IMR-90 (cell line): ENCODE measurements at regions not wholly inside any gene's neighbourhood (a gene's known extent, or its start where the extent isn't known, plus 50 kb on each side); places are given as distances from the start of the nearest gene placed in this dataset.
A peak's percentile ranks its signal among the peaks of the same experiment; 100 is the strongest.

Source experiments
- ATAC-seq: fragments of 200-7000 bp; cut with Tn5 transposase; 2 replicates; pipeline ENCODE4 v1.9.1; 2020; ENCODE audit warnings: low read depth, mild to moderate bottlenecking, moderate library complexity
- BruUV-seq: library from RNA; stranded (reverse); fragments of 400-500 nt; replicated peaks from 2 replicates; lab custom pipeline; 2021; lab: Mats Ljungman, UMichigan
- CTCF ChIA-PET: fragments of 300-600 bp; formaldehyde crosslinking; extraction: SDS; loops from one replicate; lab custom pipeline; 2021; ENCODE audit warnings: antibody characterized with exemption; lab: Yijun Ruan, JAX
- POLR2A ChIA-PET: fragments of 300-600 bp; sonication (Branson Sonifier 250); formaldehyde crosslinking; loops from one replicate; lab custom pipeline; 2022; ENCODE audit warnings: antibody characterized with exemption; ENCODE audit not compliant: unreplicated experiment; lab: Charles Lee
- DNase-seq: peaks from one replicate; pipeline ENCODE4 v3.0.0; 2013
- H2AFZ ChIP-seq: replicated peaks from 2 replicates; pipeline ENCODE3; 2013; ENCODE audit warnings: low read length, mild to moderate bottlenecking; ENCODE audit not compliant: poor library complexity
- H2AK5ac ChIP-seq: 2 replicates; pipeline ENCODE4 v1.6.1; 2013; ENCODE audit warnings: low read depth, low read length, inconsistent platforms
- H2AK9ac ChIP-seq: replicated peaks from 2 replicates; pipeline ENCODE3; 2013; ENCODE audit warnings: mild to moderate bottlenecking, low read depth, low read length, moderate library complexity; ENCODE audit not compliant: poor library complexity
- H2BK120ac ChIP-seq: 2 replicates; pipeline ENCODE4 v1.6.1; 2013; ENCODE audit warnings: low read depth, low read length, inconsistent platforms
- H2BK15ac ChIP-seq: 3 replicates; pipeline ENCODE4 v1.6.1; 2013; ENCODE audit warnings: low read depth, low read length, inconsistent platforms
- H2BK20ac ChIP-seq: 2 replicates; pipeline ENCODE4 v1.6.1; 2013; ENCODE audit warnings: low read depth, mild to moderate bottlenecking, inconsistent platforms, low read length, moderate library complexity
- H2BK5ac ChIP-seq: 2 replicates; pipeline ENCODE4 v1.6.1; 2013; ENCODE audit warnings: mild to moderate bottlenecking, low read depth, low read length, inconsistent platforms; ENCODE audit not compliant: poor library complexity, severe bottlenecking
- H3K14ac ChIP-seq: replicated peaks from 2 replicates; pipeline ENCODE4 v1.6.1; 2013; ENCODE audit warnings: low read depth, low read length, inconsistent platforms
- H3K18ac ChIP-seq: 2 replicates; pipeline ENCODE4 v1.6.1; 2013; ENCODE audit warnings: low read depth, low read length, control low read depth
- H3K23ac ChIP-seq: 2 replicates; pipeline ENCODE4 v1.6.1; 2013; ENCODE audit warnings: low read depth, low read length, inconsistent platforms
- H3K27ac ChIP-seq: 2 replicates; pipeline ENCODE4 v1.5.1; 2013; ENCODE audit warnings: mild to moderate bottlenecking, control low read depth, low read length; ENCODE audit not compliant: insufficient read depth
- H3K27me3 ChIP-seq: 2 replicates; pipeline ENCODE4 v1.6.1; 2013; ENCODE audit warnings: low read length; ENCODE audit not compliant: control insufficient read depth, insufficient read depth
- H3K36me3 ChIP-seq: 2 replicates; pipeline ENCODE4 v1.6.1; 2013; ENCODE audit warnings: low read length, mixed read lengths; ENCODE audit not compliant: control insufficient read depth, insufficient read depth
- H3K4ac ChIP-seq: 2 replicates; pipeline ENCODE4 v1.6.1; 2013; ENCODE audit warnings: low read depth, low read length, inconsistent platforms
- H3K4me1 ChIP-seq: 2 replicates; pipeline ENCODE4 v1.6.1; 2013; ENCODE audit warnings: low read length, mixed read lengths; ENCODE audit not compliant: control insufficient read depth, insufficient read depth
- H3K4me2 ChIP-seq: 2 replicates; pipeline ENCODE4 v1.6.1; 2013; ENCODE audit warnings: low read depth, mild to moderate bottlenecking, control low read depth, low read length, moderate library complexity
- H3K4me3 ChIP-seq: 2 replicates; pipeline ENCODE4 v1.5.1; 2013; ENCODE audit warnings: low read depth, mild to moderate bottlenecking, control low read depth, low read length, moderate library complexity; ENCODE audit not compliant: insufficient read depth
- H3K56ac ChIP-seq: 2 replicates; pipeline ENCODE4 v1.6.1; 2013; ENCODE audit warnings: low read length, inconsistent platforms; ENCODE audit not compliant: insufficient read depth; ENCODE audit errors: extremely low read depth
- H3K79me1 ChIP-seq, 2 experiments: 2 replicates each; pipeline ENCODE4 v1.6.1; 2013; ENCODE audit warnings: low read length in 2 of 2, inconsistent platforms in 1 of 2, low read depth in 1 of 2
- H3K9ac ChIP-seq: 2 replicates; pipeline ENCODE4 v1.6.1; 2013; ENCODE audit warnings: low read depth, low read length, control low read depth
- H3K9me1 ChIP-seq: 2 replicates; pipeline ENCODE4 v1.6.1; 2013; ENCODE audit warnings: low read length, inconsistent platforms; ENCODE audit not compliant: insufficient read depth
- H3K9me3 ChIP-seq: 2 replicates; pipeline ENCODE4 v1.6.1; 2013; ENCODE audit warnings: low read length; ENCODE audit not compliant: control insufficient read depth, insufficient read depth
- H4K20me1 ChIP-seq: 2 replicates; pipeline ENCODE4 v1.6.1; 2013; ENCODE audit warnings: low read length, inconsistent platforms; ENCODE audit not compliant: insufficient read depth
- H4K5ac ChIP-seq: 2 replicates; pipeline ENCODE4 v1.6.1; 2013; ENCODE audit warnings: mild to moderate bottlenecking, low read depth, low read length, control low read depth
- H4K8ac ChIP-seq, 2 experiments: 2 replicates each; pipeline ENCODE4 v1.6.1; 2013; ENCODE audit warnings: low read depth in 2 of 2, low read length in 2 of 2, control low read depth in 1 of 2, inconsistent platforms in 1 of 2
- H4K91ac ChIP-seq: 2 replicates; pipeline ENCODE4 v1.6.1; 2013; ENCODE audit warnings: low read depth, low read length, inconsistent platforms; ENCODE audit not compliant: insufficient read depth
- CEBPB ChIP-seq: IDR thresholded peaks from 2 replicates; pipeline ENCODE4 v1.6.1; 2012; ENCODE audit warnings: low read depth, low read length, improper control_type of control experiment
- CHD1 ChIP-seq: IDR thresholded peaks from 2 replicates; pipeline ENCODE4 v1.6.1; 2012; ENCODE audit warnings: low read depth, low read length, improper control_type of control experiment
- FOS ChIP-seq: fragments of 150-350 bp; IDR thresholded peaks from 2 replicates; pipeline ENCODE4 v1.6.1; 2016; ENCODE audit warnings: low read depth, low read length
- MAZ ChIP-seq: IDR thresholded peaks from 2 replicates; pipeline ENCODE4 v1.6.1; 2012; ENCODE audit warnings: low read depth, mild to moderate bottlenecking, low read length, improper control_type of control experiment, moderate library complexity, borderline replicate concordance
- NFE2L2 ChIP-seq: fragments of 150-350 bp; IDR thresholded peaks from 2 replicates; pipeline ENCODE4 v1.6.1; 2016; ENCODE audit warnings: low read depth, mild to moderate bottlenecking, low read length
- RCOR1 ChIP-seq: IDR thresholded peaks from 2 replicates; pipeline ENCODE4 v1.6.1; 2012; ENCODE audit warnings: mild to moderate bottlenecking, low read length, improper control_type of control experiment; ENCODE audit not compliant: insufficient replicate concordance
- RFX5 ChIP-seq: IDR thresholded peaks from 2 replicates; pipeline ENCODE4 v1.8.0; 2012; ENCODE audit warnings: low read depth, mild to moderate bottlenecking, low read length, moderate library complexity
- USF2 ChIP-seq: fragments of 150-350 bp; IDR thresholded peaks from 2 replicates; pipeline ENCODE4 v1.6.1; 2017; ENCODE audit warnings: mild to moderate bottlenecking, antibody characterized with exemption, low read length, low read depth
- WGBS, 2 experiments: methylation state at CpG; one replicate each; pipeline versions ENCODE4 v1.1.5 to v1.1.7; 2013; ENCODE audit warnings: missing lambda C conversion rate in 2 of 2; ENCODE audit not compliant: insufficient read length in 1 of 2; ENCODE audit errors: extremely low coverage in 2 of 2; 5-methylcytosine and 5-hydroxymethylcytosine counted together
- dilution Hi-C: fragments of 300-500 bp; cut with HindIII; formaldehyde crosslinking; loops from one replicate; pipeline ENCODE4 v1.14.3; 2018; ENCODE audit warnings: low sequenced_read_pairs; ENCODE audit not compliant: unreplicated experiment
- in situ Hi-C: fragments of 300-500 bp; cut with MboI; formaldehyde crosslinking; loops from 3 replicates; pipeline ENCODE4 v1.14.3; 2019; ENCODE audit warnings: low sequenced_read_pairs, inconsistent platforms, mixed read lengths
- intact Hi-C: fragments of 100-400 bp; cut with micrococcal nuclease; formaldehyde crosslinking; loops from 2 replicates; pipeline ENCODE4 v1.10.0; 2022
- TF ChIP-seq, protein P1 (sequence below): conservative IDR thresholded peaks from 2 replicates; pipeline ENCODE4 v1.5.1; 2012; ENCODE audit warnings: mild to moderate bottlenecking, low read depth, low read length, improper control_type of control experiment
- TF ChIP-seq, protein P2 (sequence below): fragments of 150-350 bp; IDR thresholded peaks from 2 replicates; pipeline ENCODE4 v1.6.1; 2016; ENCODE audit warnings: low read depth, mild to moderate bottlenecking, low read length, moderate library complexity, borderline replicate concordance

- Histone ChIP-seq H4K8ac (no peak overlapping the region), H3K56ac (no peak overlapping the region), H2AK5ac (no peak overlapping the region), H3K27me3 (no peaks in the 10 kb centered on the region), H3K4me1 (no peaks in the 10 kb centered on the region), H2BK5ac (no peak overlapping the region), H2BK20ac (no peak overlapping the region), H3K9ac (no peak overlapping the region), H4K91ac (no peak overlapping the region), H3K27ac (no peak overlapping the region), H3K4me3 (no peak overlapping the region), H2AK9ac (no peak overlapping the region), H4K20me1 (no peaks in the 10 kb centered on the region), H3K14ac (no peak overlapping the region), H3K4ac (no peak overlapping the region), H3K36me3 (no peaks in the 10 kb centered on the region), H3K4me2 (no peak overlapping the region), H3K18ac (no peak overlapping the region), H2BK15ac (no peak overlapping the region), H3K9me3 (no peaks in the 10 kb centered on the region), H3K23ac (no peak overlapping the region), H4K5ac (no peak overlapping the region), H3K9me1 (no peaks in the 10 kb centered on the region), H3K79me1 (no peaks in the 10 kb centered on the region), H2BK120ac (no peak overlapping the region), H2AFZ (no peak overlapping the region)
- in situ Hi-C loops (no loop called here), intact Hi-C loops (no loop called here), dilution Hi-C loops (no loop called here)
- BruUV-seq = no TSS peak
- TF ChIP-seq CHD1 (no peak), NFE2L2 (no peak), MAZ (no peak), USF2 (no peak), CEBPB (no peak), RFX5 (no peak), RCOR1 (no peak), FOS (no peak)
- TF ChIP-seq, protein P1, sequence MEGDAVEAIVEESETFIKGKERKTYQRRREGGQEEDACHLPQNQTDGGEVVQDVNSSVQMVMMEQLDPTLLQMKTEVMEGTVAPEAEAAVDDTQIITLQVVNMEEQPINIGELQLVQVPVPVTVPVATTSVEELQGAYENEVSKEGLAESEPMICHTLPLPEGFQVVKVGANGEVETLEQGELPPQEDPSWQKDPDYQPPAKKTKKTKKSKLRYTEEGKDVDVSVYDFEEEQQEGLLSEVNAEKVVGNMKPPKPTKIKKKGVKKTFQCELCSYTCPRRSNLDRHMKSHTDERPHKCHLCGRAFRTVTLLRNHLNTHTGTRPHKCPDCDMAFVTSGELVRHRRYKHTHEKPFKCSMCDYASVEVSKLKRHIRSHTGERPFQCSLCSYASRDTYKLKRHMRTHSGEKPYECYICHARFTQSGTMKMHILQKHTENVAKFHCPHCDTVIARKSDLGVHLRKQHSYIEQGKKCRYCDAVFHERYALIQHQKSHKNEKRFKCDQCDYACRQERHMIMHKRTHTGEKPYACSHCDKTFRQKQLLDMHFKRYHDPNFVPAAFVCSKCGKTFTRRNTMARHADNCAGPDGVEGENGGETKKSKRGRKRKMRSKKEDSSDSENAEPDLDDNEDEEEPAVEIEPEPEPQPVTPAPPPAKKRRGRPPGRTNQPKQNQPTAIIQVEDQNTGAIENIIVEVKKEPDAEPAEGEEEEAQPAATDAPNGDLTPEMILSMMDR = no peak
- TF ChIP-seq, protein P2, sequence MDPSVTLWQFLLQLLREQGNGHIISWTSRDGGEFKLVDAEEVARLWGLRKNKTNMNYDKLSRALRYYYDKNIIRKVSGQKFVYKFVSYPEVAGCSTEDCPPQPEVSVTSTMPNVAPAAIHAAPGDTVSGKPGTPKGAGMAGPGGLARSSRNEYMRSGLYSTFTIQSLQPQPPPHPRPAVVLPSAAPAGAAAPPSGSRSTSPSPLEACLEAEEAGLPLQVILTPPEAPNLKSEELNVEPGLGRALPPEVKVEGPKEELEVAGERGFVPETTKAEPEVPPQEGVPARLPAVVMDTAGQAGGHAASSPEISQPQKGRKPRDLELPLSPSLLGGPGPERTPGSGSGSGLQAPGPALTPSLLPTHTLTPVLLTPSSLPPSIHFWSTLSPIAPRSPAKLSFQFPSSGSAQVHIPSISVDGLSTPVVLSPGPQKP = no peak
- WGBS, 2 experiments = no CpG with 5 or more reads among the region's 2 CpGs
- ATAC-seq (no peak), DNase-seq (peak; percentile 49)
- POLR2A ChIA-PET = no interaction called here
- CTCF ChIA-PET = interaction anchor here (0.7 kb wide), 1 partner anchor 211 kb away, joined by 3 read pairs; no protein-coding TSS in a partner anchor
These were observed 152.9 kb upstream of the RBMS3 start for GRCh38 chr3:29128001-29128400.
